Lower lobe of right lung (tissue), 2 donors: ENCODE measurements at regions not wholly inside any gene's neighbourhood (a gene's known extent, or its start where the extent isn't known, plus 50 kb on each side); places are given as distances from the start of the nearest gene placed in this dataset.

Source experiments
- ATAC-seq, 2 donors: fragments of 200-7000 bp; cut with Tn5 transposase; one replicate each; pipeline ENCODE4 v1.9.1; 2020 to 2022; ENCODE audit warnings: mild to moderate bottlenecking in 2 of 2, moderate library complexity in 2 of 2
- DNase-seq: peaks from one replicate; pipeline ENCODE4 v3.0.0-alpha.2; 2020
- H3K27ac ChIP-seq: fragments of 200-600 bp; one replicate; pipeline ENCODE4 v1.8.0; 2022
- H3K27me3 ChIP-seq: fragments of 200-600 bp; one replicate; pipeline ENCODE4 v1.8.0; 2022; ENCODE audit warnings: low read depth
- H3K36me3 ChIP-seq: fragments of 200-600 bp; one replicate; pipeline ENCODE4 v1.8.0; 2022; ENCODE audit warnings: mild to moderate bottlenecking
- H3K4me1 ChIP-seq: fragments of 200-600 bp; one replicate; pipeline ENCODE4 v1.8.0; 2022
- H3K4me3 ChIP-seq: fragments of 200-600 bp; one replicate; pipeline ENCODE4 v1.8.0; 2022; ENCODE audit warnings: mild to moderate bottlenecking
- H3K9me3 ChIP-seq: fragments of 200-600 bp; one replicate; pipeline ENCODE4 v1.8.0; 2022
- intact Hi-C: fragments of 100-400 bp; cut with DNase I; formaldehyde crosslinking; loops from one replicate; pipeline ENCODE4 v1.11.0; 2022
- TF ChIP-seq, protein P1 (sequence below): fragments of 200-600 bp; IDR thresholded peaks from one replicate; pipeline ENCODE4 v1.8.0; 2022; ENCODE audit warnings: antibody characterized with exemption, mild to moderate bottlenecking
- donor health status: DM: no; HTN: yes; CAD: no; lungs with severe emphysema.

DNA sequence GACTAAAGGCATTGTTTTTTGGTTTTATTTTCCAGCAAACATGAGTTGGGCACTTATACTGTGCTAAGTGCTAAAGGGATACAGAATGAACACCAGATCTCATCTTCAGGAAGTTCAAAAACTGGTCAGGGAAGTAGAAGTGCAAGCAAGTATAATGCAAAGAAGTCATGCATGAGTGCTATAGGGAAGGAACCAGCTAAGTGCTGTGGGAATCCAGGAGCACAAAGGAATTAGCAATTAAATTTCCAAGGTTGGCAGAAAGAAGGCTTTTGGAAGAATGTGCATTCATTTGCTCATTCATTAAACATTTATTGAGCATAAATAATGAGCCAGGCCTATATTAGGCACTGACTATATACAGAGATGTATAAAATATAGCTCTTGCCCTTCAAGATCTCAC lies 143.7 kb upstream of the ARHGAP42 start:
- no peak for ATAC-seq

DNA sequence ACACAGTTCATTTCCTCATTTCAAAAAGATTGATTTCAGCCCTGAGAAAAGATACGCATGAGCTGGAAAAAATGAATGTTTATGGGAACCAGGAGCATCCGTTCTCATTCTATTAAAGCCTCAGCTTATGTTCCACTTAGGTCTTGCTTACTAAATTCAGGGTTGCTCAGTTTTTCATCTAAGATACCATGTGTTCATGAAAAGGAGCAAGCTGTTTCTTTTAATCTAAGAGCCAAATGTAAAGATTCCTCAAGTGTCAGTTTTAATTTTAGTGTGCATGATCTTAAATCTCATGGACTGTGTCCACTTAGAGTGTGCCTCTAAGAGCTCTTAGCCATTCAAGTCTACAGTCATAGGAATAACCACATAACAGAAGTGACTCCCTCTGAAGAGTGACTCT lies 141.5 kb upstream of the ARHGAP42 start:
- H3K36me3 ChIP-seq, result no peaks in the 10 kb centered on the region
- no peaks in the 10 kb centered on the region for H3K4me1 ChIP-seq
- ATAC-seq, result no peak
- no peak overlapping the region for H3K4me3 ChIP-seq
- H3K27ac ChIP-seq, result no peak overlapping the region
- intact Hi-C loops, result no loop called here
- TF ChIP-seq, protein P1, sequence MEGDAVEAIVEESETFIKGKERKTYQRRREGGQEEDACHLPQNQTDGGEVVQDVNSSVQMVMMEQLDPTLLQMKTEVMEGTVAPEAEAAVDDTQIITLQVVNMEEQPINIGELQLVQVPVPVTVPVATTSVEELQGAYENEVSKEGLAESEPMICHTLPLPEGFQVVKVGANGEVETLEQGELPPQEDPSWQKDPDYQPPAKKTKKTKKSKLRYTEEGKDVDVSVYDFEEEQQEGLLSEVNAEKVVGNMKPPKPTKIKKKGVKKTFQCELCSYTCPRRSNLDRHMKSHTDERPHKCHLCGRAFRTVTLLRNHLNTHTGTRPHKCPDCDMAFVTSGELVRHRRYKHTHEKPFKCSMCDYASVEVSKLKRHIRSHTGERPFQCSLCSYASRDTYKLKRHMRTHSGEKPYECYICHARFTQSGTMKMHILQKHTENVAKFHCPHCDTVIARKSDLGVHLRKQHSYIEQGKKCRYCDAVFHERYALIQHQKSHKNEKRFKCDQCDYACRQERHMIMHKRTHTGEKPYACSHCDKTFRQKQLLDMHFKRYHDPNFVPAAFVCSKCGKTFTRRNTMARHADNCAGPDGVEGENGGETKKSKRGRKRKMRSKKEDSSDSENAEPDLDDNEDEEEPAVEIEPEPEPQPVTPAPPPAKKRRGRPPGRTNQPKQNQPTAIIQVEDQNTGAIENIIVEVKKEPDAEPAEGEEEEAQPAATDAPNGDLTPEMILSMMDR, result no peak
- no peaks in the 10 kb centered on the region for H3K27me3 ChIP-seq
- no peaks in the 10 kb centered on the region for H3K9me3 ChIP-seq
- no peak for DNase-seq

More for the DNA sequence above, 143.7 kb upstream of the ARHGAP42 start:
- H3K9me3 ChIP-seq, result no peaks in the 10 kb centered on the region
- no peaks in the 10 kb centered on the region for H3K4me1 ChIP-seq
- TF ChIP-seq, protein P1, result no peak
- H3K4me3 ChIP-seq, result no peak overlapping the region
- H3K36me3 ChIP-seq, result no peaks in the 10 kb centered on the region
- intact Hi-C loops, result no loop called here
- H3K27ac ChIP-seq, result no peak overlapping the region
- H3K27me3 ChIP-seq, result no peaks in the 10 kb centered on the region
- DNase-seq, result no peak

DNA sequence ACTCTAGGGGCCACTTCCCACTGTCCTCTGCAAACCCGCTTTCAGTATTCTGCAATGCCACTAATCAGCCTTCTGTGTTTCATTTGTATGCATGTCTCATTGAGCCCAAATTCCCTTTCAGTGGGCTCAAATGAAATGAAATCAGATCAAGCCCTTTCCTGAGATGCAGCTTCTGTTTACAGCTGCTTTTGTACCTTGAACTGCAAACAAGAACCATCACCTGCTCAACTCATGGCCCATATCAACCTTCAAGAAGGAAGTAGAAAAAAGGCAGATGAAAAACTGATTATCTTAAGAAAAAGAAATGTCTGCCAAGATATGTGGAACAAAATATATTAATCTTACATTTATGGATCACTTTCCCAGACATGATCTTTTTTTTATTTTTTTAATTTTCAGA lies 141.1 kb upstream of the ARHGAP42 start:
- no peaks in the 10 kb centered on the region for H3K9me3 ChIP-seq
- DNase-seq (no peak), ATAC-seq (no peak)
- no peaks in the 10 kb centered on the region for H3K27me3 ChIP-seq
- no peak overlapping the region for H3K4me3 ChIP-seq
- TF ChIP-seq, protein P1, result no peak
- H3K27ac ChIP-seq, result no peak overlapping the region
- intact Hi-C loops, result no loop called here
- H3K36me3 ChIP-seq, result no peaks in the 10 kb centered on the region
- H3K4me1 ChIP-seq, result no peaks in the 10 kb centered on the region

DNA sequence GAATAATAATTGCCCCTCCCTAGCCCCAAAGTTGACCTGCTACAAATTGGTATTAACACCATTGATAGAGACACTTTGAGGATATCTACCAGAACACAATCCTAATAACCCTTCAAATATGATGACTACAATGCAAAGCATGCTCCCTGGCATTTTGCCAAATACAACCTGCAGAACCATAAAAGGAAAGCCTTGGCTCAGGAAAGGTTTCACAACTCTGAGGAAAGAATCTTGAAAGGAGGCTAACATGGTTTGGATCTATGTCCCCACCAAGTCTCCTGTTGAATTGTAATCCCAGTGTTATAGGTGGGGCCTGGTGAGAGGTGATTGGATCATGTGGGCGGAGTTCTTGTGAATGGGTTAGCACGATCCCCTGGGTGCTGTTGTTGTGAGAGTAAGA lies 140.4 kb upstream of the ARHGAP42 start:
- TF ChIP-seq, protein P1, result no peak
- Histone ChIP-seq H3K9me3 (no peaks in the 10 kb centered on the region), H3K4me3 (no peak overlapping the region), H3K36me3 (no peaks in the 10 kb centered on the region), H3K27ac (no peak overlapping the region), H3K4me1 (no peaks in the 10 kb centered on the region), H3K27me3 (no peaks in the 10 kb centered on the region)
- intact Hi-C loops, result no loop called here
- ATAC-seq (peak in 1 of 2 donors; percentile 45), DNase-seq (no peak)

DNA sequence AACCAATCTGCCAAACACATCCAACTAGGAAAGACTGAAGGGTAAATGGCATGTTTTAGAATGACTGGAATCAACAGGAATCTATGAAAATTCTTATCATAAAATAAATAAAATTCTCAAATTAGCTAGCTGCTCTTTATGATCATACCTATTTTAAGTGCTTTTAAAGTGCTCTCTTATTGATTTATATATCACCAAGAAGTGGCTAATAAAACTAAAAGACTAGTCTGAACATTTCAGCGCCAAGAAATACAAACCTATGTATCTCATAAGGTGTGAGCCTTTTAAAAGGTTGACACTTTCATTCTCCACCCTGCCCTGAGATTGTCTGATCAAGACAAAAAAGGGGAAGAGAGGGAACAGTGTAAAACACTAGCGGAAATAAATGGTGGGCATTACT lies 136.8 kb upstream of the ARHGAP42 start:
- DNase-seq (no peak), ATAC-seq (no peak)
- intact Hi-C loops, result no loop called here
- Histone ChIP-seq H3K9me3 (no peaks in the 10 kb centered on the region), H3K27ac (no peak overlapping the region), H3K27me3 (no peaks in the 10 kb centered on the region), H3K4me1 (no peaks in the 10 kb centered on the region), H3K36me3 (no peaks in the 10 kb centered on the region), H3K4me3 (no peak overlapping the region)
- TF ChIP-seq, protein P1, result no peak
